Upper lobe of left lung (tissue), 6 donors: ENCODE measurements at regions not wholly inside any gene's neighbourhood (a gene's known extent, or its start where the extent isn't known, plus 50 kb on each side); places are given as distances from the start of the nearest gene placed in this dataset.
A peak's percentile ranks its signal among the peaks of the same experiment; 100 is the strongest.

Experiments used
- ATAC-seq, 2 donors: fragments of 200-7000 bp; cut with Tn5 transposase; one replicate each; pipeline ENCODE4 v1.9.1; 2022; ENCODE audit warnings: mild to moderate bottlenecking in 2 of 2, moderate library complexity in 2 of 2; ENCODE audit not compliant: low FRiP score in 2 of 2
- DNase-seq, 2 donors: peaks; one replicate each; pipeline ENCODE4 v3.0.0-alpha.2; 2019 to 2020
- H3K27ac ChIP-seq, 4 donors: fragments of 200-600 bp; sonication (generic); one replicate each; pipeline ENCODE4 v1.5.1; 2016 to 2019
- H3K27me3 ChIP-seq, 4 donors: fragments of 200-600 bp; sonication (generic); one replicate each; pipeline ENCODE4 v1.5.1; 2017 to 2019
- H3K36me3 ChIP-seq, 4 donors: fragments of 200-600 bp; sonication (generic); one replicate each; pipeline ENCODE4 v1.5.1; 2016 to 2019
- H3K4me1 ChIP-seq, 4 donors: fragments of 200-600 bp; sonication (generic); one replicate each; pipeline ENCODE4 v1.5.1; 2018 to 2019
- H3K4me3 ChIP-seq, 4 donors: fragments of 200-600 bp; sonication (generic); one replicate each; pipeline ENCODE4 v1.5.1; 2017 to 2019; ENCODE audit warnings: mild to moderate bottlenecking in 2 of 4, moderate library complexity in 1 of 4
- H3K9me3 ChIP-seq, 4 donors: fragments of 200-600 bp; sonication (generic); one replicate each; pipeline ENCODE4 v1.5.1; 2018 to 2019
- EP300 ChIP-seq, 4 donors: sonication (generic); formaldehyde crosslinking; IDR thresholded peaks; one replicate each; pipeline ENCODE4 v1.5.1; 2017; ENCODE audit warnings: antibody characterized with exemption in 4 of 4, control low read depth in 2 of 4
- POLR2A ChIP-seq, 4 donors: fragments of 450-650 bp; IDR thresholded peaks; one replicate each; pipeline ENCODE4 v1.5.1; 2016 to 2017; ENCODE audit warnings: antibody characterized with exemption in 4 of 4, mild to moderate bottlenecking in 2 of 4
- POLR2AphosphoS5 ChIP-seq, 2 donors: sonication (generic); formaldehyde crosslinking; IDR thresholded peaks; one replicate each; pipeline ENCODE4 v1.5.1; 2017; ENCODE audit warnings: antibody characterized with exemption in 2 of 2
- WGBS, 2 donors: methylation state at CpG; one replicate each; pipeline ENCODE4 v1.1.5; 2017 to 2018; 5-methylcytosine and 5-hydroxymethylcytosine counted together
- TF ChIP-seq, protein P1 (sequence below), 6 experiments: fragments of 450-650 bp in 4 of 6; fragments of 200-600 bp in 2 of 6; sonication (generic) in 2 of 6; IDR thresholded peaks; one replicate each; pipeline ENCODE4 v1.5.1; 2016 to 2019; ENCODE audit warnings: antibody characterized with exemption in 6 of 6
- donor health status: DM: no; HTN: no; CAD: no; lungs with moderate emphysema.
- donor health status: DM: no; HTN: yes; CAD: no; lungs with severe emphysema.

- TF ChIP-seq POLR2AphosphoS5 (IDR thresholded peaks at IDR 0.05), result peak in 1 of 2 donors; percentile 17
- TF ChIP-seq POLR2A (IDR thresholded peaks at IDR 0.05), result no peak
- WGBS, 2 donors, result 70 to 86% methylated on average over 9 to 11 of the region's 11 CpGs
- no peak for DNase-seq
Observed at GRCh38 chr14:53509276-53510244, 356.4 kb upstream of the DDHD1 start.

GRCh38 chr14:53501361-53502211 lies 348.5 kb upstream of the DDHD1 start:
- Histone ChIP-seq H3K27ac (no peak overlapping the region), H3K9me3 (peaks cover 0 to 12% (median 4%) of the 10 kb centered on the region in 4 donors), H3K27me3 (no peaks in the 10 kb centered on the region), H3K4me3 (no peak overlapping the region), H3K4me1 (peaks cover 6 to 12% (median 7%) of the 10 kb centered on the region in 4 donors), H3K36me3 (no peaks in the 10 kb centered on the region)
- no peak for ATAC-seq
- no peak for DNase-seq
- TF ChIP-seq, protein P1, sequence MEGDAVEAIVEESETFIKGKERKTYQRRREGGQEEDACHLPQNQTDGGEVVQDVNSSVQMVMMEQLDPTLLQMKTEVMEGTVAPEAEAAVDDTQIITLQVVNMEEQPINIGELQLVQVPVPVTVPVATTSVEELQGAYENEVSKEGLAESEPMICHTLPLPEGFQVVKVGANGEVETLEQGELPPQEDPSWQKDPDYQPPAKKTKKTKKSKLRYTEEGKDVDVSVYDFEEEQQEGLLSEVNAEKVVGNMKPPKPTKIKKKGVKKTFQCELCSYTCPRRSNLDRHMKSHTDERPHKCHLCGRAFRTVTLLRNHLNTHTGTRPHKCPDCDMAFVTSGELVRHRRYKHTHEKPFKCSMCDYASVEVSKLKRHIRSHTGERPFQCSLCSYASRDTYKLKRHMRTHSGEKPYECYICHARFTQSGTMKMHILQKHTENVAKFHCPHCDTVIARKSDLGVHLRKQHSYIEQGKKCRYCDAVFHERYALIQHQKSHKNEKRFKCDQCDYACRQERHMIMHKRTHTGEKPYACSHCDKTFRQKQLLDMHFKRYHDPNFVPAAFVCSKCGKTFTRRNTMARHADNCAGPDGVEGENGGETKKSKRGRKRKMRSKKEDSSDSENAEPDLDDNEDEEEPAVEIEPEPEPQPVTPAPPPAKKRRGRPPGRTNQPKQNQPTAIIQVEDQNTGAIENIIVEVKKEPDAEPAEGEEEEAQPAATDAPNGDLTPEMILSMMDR (IDR thresholded peaks at IDR 0.05), result no peak
- TF ChIP-seq POLR2AphosphoS5 (IDR thresholded peaks at IDR 0.05) (no peak), POLR2A (IDR thresholded peaks at IDR 0.05) (no peak), EP300 (IDR thresholded peaks at IDR 0.05) (no peak)
- 26 to 38% methylated on average over 3 of the region's 3 CpGs for WGBS, 2 donors

More at GRCh38 chr14:53509276-53510244, 356.4 kb upstream of the DDHD1 start:
- Histone ChIP-seq H3K9me3 (no peaks in the 10 kb centered on the region), H3K4me3 (no peak overlapping the region), H3K4me1 (no peaks in the 10 kb centered on the region), H3K36me3 (no peaks in the 10 kb centered on the region), H3K27ac (peak overlapping the region; percentile 24 to 51 (median 42)), H3K27me3 (no peaks in the 10 kb centered on the region)
- peak; percentile 61 to 96 for ATAC-seq

DNA sequence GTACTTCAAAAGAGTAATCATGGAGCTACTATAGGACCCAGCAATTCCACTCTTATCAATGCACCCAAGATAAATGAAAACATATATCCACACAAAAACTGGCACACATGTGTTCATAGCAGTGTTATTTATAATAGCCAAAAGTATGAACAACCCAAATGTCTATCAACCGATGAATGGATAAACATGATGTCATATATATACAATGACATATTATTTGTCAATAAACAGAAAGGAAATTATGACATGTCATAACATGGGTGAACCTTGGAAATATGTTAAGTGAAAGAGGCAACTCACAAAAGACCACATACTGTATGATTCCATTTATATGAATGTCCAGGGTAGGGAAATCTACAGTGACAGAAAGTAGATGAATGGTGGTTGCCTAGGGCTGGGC lies 347.1 kb upstream of the DDHD1 start:
- TF ChIP-seq, protein P1 (IDR thresholded peaks at IDR 0.05), result no peak
- no peak for TF ChIP-seq EP300 (IDR thresholded peaks at IDR 0.05)
- no peak for TF ChIP-seq POLR2AphosphoS5 (IDR thresholded peaks at IDR 0.05)
- no peak for TF ChIP-seq POLR2A (IDR thresholded peaks at IDR 0.05)
- no peak overlapping the region for H3K4me3 ChIP-seq
- WGBS, 2 donors, result 91 to 94% methylated on average over 1 of the region's 1 CpG
- H3K36me3 ChIP-seq, result no peaks in the 10 kb centered on the region
- DNase-seq (no peak), ATAC-seq (no peak)
- no peaks in the 10 kb centered on the region for H3K27me3 ChIP-seq
- peaks cover 6 to 12% (median 7%) of the 10 kb centered on the region in 4 donors for H3K4me1 ChIP-seq
- peaks cover 0 to 12% (median 4%) of the 10 kb centered on the region in 4 donors for H3K9me3 ChIP-seq
- no peak overlapping the region for H3K27ac ChIP-seq

DNA sequence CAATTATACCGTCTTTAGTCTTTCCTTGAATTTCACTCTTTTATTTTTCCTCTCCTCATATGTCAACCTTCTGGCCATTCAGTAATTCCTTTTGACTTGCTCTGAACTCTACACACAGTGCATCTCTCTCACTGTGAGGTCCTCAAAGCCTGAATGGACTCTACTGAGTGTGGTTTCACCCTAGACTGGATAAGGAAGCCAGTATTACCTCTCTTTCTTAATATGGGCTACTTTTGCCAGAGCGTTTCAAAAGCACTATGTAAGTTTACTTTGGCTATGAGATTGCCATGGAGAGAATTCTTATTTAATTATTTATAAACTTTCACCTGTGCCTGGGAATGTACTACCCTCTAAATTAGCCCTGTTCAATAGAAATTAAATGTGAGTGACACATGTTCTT lies 343.5 kb upstream of the DDHD1 start:
- Histone ChIP-seq H3K27ac (no peak overlapping the region), H3K4me1 (peaks cover 3 to 9% (median 5%) of the 10 kb centered on the region in 4 donors), H3K4me3 (no peak overlapping the region), H3K9me3 (no peaks in the 10 kb centered on the region), H3K36me3 (no peaks in the 10 kb centered on the region), H3K27me3 (no peaks in the 10 kb centered on the region)
- DNase-seq, result no peak
- 69 to 77% methylated on average over 2 of the region's 2 CpGs for WGBS, 2 donors
- TF ChIP-seq POLR2AphosphoS5 (IDR thresholded peaks at IDR 0.05) (no peak), POLR2A (IDR thresholded peaks at IDR 0.05) (no peak), EP300 (IDR thresholded peaks at IDR 0.05) (no peak)
- TF ChIP-seq, protein P1 (IDR thresholded peaks at IDR 0.05), result no peak
- peak in 1 of 2 donors; percentile 75 for ATAC-seq

DNA sequence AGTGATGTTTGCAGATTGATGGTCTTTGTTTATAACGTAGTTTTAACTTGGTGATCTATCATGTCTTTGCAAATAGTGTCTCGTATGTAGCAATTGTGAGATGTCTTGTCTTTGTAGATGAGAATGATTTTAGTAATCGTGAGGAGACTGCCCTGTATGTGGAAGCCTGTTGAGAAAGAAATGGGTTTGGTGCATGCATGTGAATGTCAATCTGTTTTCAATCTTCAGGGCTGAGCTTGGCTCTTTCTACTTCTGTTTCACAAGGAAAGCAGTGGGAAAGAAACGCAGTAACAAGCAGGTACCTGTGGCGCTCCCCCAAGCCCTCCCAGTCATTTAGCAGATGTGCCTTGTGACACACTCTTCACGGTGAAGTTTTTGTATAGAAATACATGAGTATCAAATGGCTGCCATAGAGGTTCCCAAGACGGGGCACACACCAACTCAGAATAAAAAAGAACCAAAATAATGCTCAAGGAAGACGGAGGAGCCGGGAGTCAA lies 342.8 kb upstream of the DDHD1 start:
- Histone ChIP-seq H3K27me3 (no peaks in the 10 kb centered on the region), H3K4me3 (no peak overlapping the region), H3K36me3 (no peaks in the 10 kb centered on the region), H3K27ac (no peak overlapping the region), H3K9me3 (no peaks in the 10 kb centered on the region), H3K4me1 (peaks cover 0 to 2% (median 0%) of the 10 kb centered on the region in 4 donors)
- TF ChIP-seq, protein P1 (IDR thresholded peaks at IDR 0.05), result no peak
- TF ChIP-seq POLR2AphosphoS5 (IDR thresholded peaks at IDR 0.05), result no peak
- TF ChIP-seq POLR2A (IDR thresholded peaks at IDR 0.05), result no peak
- no peak for TF ChIP-seq EP300 (IDR thresholded peaks at IDR 0.05)
- WGBS, 2 donors, result 95 to 97% methylated on average over 9 of the region's 9 CpGs
- ATAC-seq (no peak), DNase-seq (no peak)
